PC-3 (cell line): ENCODE measurements at regions not wholly inside any gene's neighbourhood (a gene's known extent, or its start where the extent isn't known, plus 50 kb on each side); places are given as distances from the start of the nearest gene placed in this dataset.

Source experiments
- ATAC-seq: fragments of 200-7000 bp; cut with Tn5 transposase; 2 replicates; pipeline ENCODE4 v1.9.1; 2020; ENCODE audit warnings: mild to moderate bottlenecking, moderate library complexity
- BruUV-seq: library from RNA; stranded (reverse); fragments of 400-500 nt; replicated peaks from 2 replicates; lab custom pipeline; 2021; lab: Mats Ljungman, UMichigan
- CTCF ChIA-PET: fragments of 300-600 bp; sonication (Branson Sonifier 250); formaldehyde crosslinking; loops from one replicate; lab custom pipeline; 2022; ENCODE audit warnings: antibody characterized with exemption; lab: Charles Lee
- POLR2A ChIA-PET: fragments of 300-600 bp; sonication (Branson Sonifier 250); formaldehyde crosslinking; loops from one replicate; lab custom pipeline; 2022; ENCODE audit warnings: antibody characterized with exemption; ENCODE audit not compliant: unreplicated experiment; lab: Charles Lee
- DNase-seq: peaks from one replicate; pipeline ENCODE4 v3.0.0-alpha.2; 2015
- H2AFZ ChIP-seq: fragments of 300-600 bp; sonication (generic); 2 replicates; pipeline ENCODE4 v1.6.0; 2016; ENCODE audit warnings: antibody characterized with exemption, low read length
- H3F3A ChIP-seq: fragments of 300-600 bp; sonication (generic); one replicate; pipeline ENCODE4 v1.6.0; 2017; ENCODE audit warnings: antibody characterized with exemption, low read length, control low read depth, mild to moderate bottlenecking; ENCODE audit not compliant: unreplicated experiment
- H3K27ac ChIP-seq: fragments of 300-600 bp; sonication (generic); 2 replicates; pipeline ENCODE4 v1.5.1; 2016; ENCODE audit warnings: mild to moderate bottlenecking, low read length
- H3K27me3 ChIP-seq: fragments of 300-600 bp; sonication (generic); 2 replicates; pipeline ENCODE4 v1.6.1; 2016; ENCODE audit warnings: low read length, mixed read lengths
- H3K36me3 ChIP-seq: fragments of 300-600 bp; sonication (generic); 2 replicates; pipeline ENCODE4 v1.6.1; 2016; ENCODE audit warnings: low read depth, mixed run types, low read length, mixed read lengths
- H3K4me1 ChIP-seq: fragments of 300-600 bp; sonication (generic); 2 replicates; pipeline ENCODE4 v1.5.1; 2016; ENCODE audit warnings: low read length; ENCODE audit not compliant: insufficient read depth
- H3K4me2 ChIP-seq: fragments of 300-600 bp; sonication (generic); 2 replicates; pipeline ENCODE4 v1.6.0; 2016; ENCODE audit warnings: low read length
- H3K4me3 ChIP-seq: fragments of 300-600 bp; sonication (generic); 2 replicates; pipeline ENCODE4 v1.5.1; 2016; ENCODE audit warnings: mild to moderate bottlenecking, low read length, mixed read lengths
- H3K79me2 ChIP-seq: fragments of 300-600 bp; sonication (generic); 2 replicates; pipeline ENCODE4 v1.6.1; 2017; ENCODE audit warnings: low read length, mixed read lengths
- H3K9ac ChIP-seq: fragments of 300-600 bp; sonication (generic); 2 replicates; pipeline ENCODE4 v1.6.0; 2016; ENCODE audit warnings: mild to moderate bottlenecking, low read length
- H3K9me2 ChIP-seq: fragments of 300-600 bp; sonication (generic); replicated peaks from 2 replicates; pipeline ENCODE4 v1.6.1; 2016; ENCODE audit warnings: mixed run types, low read length, mixed read lengths
- H3K9me3 ChIP-seq: fragments of 300-600 bp; sonication (generic); 2 replicates; pipeline ENCODE4 v1.6.1; 2016; ENCODE audit warnings: low read length, mixed read lengths
- H4K20me1 ChIP-seq: fragments of 300-600 bp; sonication (generic); 2 replicates; pipeline ENCODE4 v1.6.1; 2016; ENCODE audit warnings: low read length, mixed read lengths
- EZH2 ChIP-seq: fragments of 300-600 bp; sonication (generic); IDR thresholded peaks from one replicate; pipeline ENCODE4 v1.6.1; 2017; ENCODE audit warnings: antibody characterized with exemption, mild to moderate bottlenecking, low read length; ENCODE audit not compliant: unreplicated experiment
- EZH2phosphoT487 ChIP-seq: fragments of 300-600 bp; sonication (generic); IDR thresholded peaks from 2 replicates; pipeline ENCODE4 v1.6.1; 2018; ENCODE audit warnings: mild to moderate bottlenecking, antibody characterized with exemption, low read length, borderline replicate concordance
- intact Hi-C: fragments of 100-400 bp; cut with micrococcal nuclease; formaldehyde crosslinking; loops from 2 replicates; pipeline ENCODE4 v1.9.0; 2023
- TF ChIP-seq, protein P1 (sequence below): fragments of 300-600 bp; sonication (generic); conservative IDR thresholded peaks from 2 replicates; pipeline ENCODE4 v1.5.1; 2017; ENCODE audit warnings: antibody characterized with exemption, low read depth, mild to moderate bottlenecking, low read length

DNA sequence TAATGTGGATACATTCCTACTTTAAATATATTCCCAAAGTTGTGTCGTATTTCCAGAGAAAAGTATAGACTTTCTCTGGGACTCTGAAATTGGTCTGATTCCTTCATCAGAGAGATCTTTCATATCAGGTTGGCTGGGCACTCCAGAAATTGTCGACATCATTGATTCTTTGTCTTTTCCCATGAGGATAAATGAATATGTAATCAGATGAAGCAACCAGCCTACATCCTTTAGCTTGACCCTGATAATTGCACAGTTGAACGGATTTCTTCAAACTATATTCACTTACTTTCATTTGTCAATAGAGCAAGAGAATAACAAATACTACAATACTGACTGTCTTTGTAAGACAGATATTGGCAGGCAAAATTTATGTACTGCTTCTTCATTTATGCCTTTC is 680.2 kb upstream of the LRRTM4 start:
- no peak for ATAC-seq
- BruUV-seq, result no TSS peak
- no peaks in the 10 kb centered on the region for H3K36me3 ChIP-seq
- TF ChIP-seq EZH2phosphoT487 (no peak), EZH2 (no peak)
- TF ChIP-seq, protein P1, sequence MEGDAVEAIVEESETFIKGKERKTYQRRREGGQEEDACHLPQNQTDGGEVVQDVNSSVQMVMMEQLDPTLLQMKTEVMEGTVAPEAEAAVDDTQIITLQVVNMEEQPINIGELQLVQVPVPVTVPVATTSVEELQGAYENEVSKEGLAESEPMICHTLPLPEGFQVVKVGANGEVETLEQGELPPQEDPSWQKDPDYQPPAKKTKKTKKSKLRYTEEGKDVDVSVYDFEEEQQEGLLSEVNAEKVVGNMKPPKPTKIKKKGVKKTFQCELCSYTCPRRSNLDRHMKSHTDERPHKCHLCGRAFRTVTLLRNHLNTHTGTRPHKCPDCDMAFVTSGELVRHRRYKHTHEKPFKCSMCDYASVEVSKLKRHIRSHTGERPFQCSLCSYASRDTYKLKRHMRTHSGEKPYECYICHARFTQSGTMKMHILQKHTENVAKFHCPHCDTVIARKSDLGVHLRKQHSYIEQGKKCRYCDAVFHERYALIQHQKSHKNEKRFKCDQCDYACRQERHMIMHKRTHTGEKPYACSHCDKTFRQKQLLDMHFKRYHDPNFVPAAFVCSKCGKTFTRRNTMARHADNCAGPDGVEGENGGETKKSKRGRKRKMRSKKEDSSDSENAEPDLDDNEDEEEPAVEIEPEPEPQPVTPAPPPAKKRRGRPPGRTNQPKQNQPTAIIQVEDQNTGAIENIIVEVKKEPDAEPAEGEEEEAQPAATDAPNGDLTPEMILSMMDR, result no peak
- no peaks in the 10 kb centered on the region for H3K79me2 ChIP-seq
- no peak overlapping the region for H3K4me2 ChIP-seq
- intact Hi-C loops, result no loop called here
- ChIA-PET POLR2A (no interaction called here), CTCF (no interaction called here)
- H3K9me3 ChIP-seq, result 0 out of 2 replicates have a peak, but pooled peaks cover 9% of the 10 kb centered on the region
- H4K20me1 ChIP-seq, result no peaks in the 10 kb centered on the region
- no peaks in the 10 kb centered on the region for H3K9me2 ChIP-seq
- no peak overlapping the region for H3K4me3 ChIP-seq
- H3K27ac ChIP-seq, result no peak overlapping the region
- DNase-seq, result no peak
- no peak overlapping the region for H2AFZ ChIP-seq
- H3F3A ChIP-seq, result no peaks in the 10 kb centered on the region
- H3K4me1 ChIP-seq, result no peaks in the 10 kb centered on the region
- H3K27me3 ChIP-seq, result no peaks in the 10 kb centered on the region
- H3K9ac ChIP-seq, result no peak overlapping the region

DNA sequence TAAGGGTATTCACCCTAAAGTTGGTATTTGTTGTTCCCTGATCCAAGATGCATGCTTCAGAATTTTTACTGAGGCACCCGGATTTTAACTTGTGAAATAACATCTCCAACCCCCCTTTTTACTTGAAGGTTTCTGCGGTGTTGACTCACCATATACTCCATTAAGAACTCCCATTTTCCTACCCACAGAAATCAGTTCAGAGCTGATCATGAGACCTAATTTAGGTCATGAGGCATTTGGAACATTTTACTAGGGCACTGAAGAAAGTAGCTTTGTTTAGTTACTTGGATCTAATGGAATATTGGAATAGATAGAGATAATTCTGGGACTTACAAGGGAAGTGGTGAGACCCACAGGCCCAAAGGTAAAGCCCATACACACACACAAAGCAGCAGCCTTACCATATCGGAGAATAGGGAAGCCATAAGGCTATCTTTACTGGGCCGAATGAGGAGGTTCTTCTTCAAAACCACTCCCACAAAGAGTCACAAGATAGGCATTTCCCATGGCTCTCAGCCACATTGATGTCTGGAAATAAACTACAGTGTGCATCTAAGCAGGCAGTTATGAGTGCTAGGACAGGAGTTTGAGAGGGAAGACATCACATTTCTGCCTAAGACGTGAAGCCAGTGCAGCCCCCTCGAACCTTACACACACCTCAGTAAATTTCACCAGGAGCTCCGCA is 681.0 kb upstream of the LRRTM4 start:
- ATAC-seq, result no peak
- Histone ChIP-seq H3K9me3 (0 out of 2 replicates have a peak, but pooled peaks cover 9% of the 10 kb centered on the region), H3K4me1 (no peaks in the 10 kb centered on the region), H3K27ac (no peak overlapping the region), H3K36me3 (no peaks in the 10 kb centered on the region), H3K9ac (no peak overlapping the region), H3F3A (no peaks in the 10 kb centered on the region), H3K4me3 (no peak overlapping the region), H2AFZ (no peak overlapping the region), H3K79me2 (no peaks in the 10 kb centered on the region), H4K20me1 (no peaks in the 10 kb centered on the region), H3K4me2 (no peak overlapping the region), H3K27me3 (no peaks in the 10 kb centered on the region), H3K9me2 (no peaks in the 10 kb centered on the region)
- intact Hi-C loops, result no loop called here
- ChIA-PET CTCF (no interaction called here), POLR2A (no interaction called here)
- TF ChIP-seq, protein P1, result no peak
- TF ChIP-seq EZH2 (no peak), EZH2phosphoT487 (no peak)
- DNase-seq, result peak; percentile 32
- BruUV-seq, result no TSS peak

DNA sequence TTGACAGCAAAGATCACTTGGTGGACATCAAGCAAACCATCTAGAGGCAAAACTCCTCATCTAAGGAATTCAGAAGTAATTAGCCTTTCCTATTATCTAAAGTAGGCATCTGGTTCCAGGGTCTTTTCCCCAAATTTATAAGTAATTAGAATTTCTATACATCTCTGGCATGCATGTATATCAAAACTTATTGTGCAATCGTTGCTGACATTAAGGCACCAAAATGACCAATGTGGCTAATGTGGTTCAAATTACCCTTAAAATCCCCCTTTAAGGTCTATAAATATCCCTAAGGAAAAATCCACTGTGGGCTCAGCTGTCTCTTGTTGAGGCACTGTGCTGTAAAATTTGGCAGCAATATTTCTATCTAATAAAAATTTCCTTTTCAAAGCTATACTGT is 695.9 kb upstream of the LRRTM4 start:
- no TSS peak for BruUV-seq
- no peaks in the 10 kb centered on the region for H3K9me2 ChIP-seq
- TF ChIP-seq EZH2 (no peak), EZH2phosphoT487 (no peak)
- TF ChIP-seq, protein P1, result no peak
- ChIA-PET POLR2A (no interaction called here), CTCF (no interaction called here)
- no peaks in the 10 kb centered on the region for H3K27me3 ChIP-seq
- H3K36me3 ChIP-seq, result no peaks in the 10 kb centered on the region
- intact Hi-C loops, result no loop called here
- DNase-seq (no peak), ATAC-seq (no peak)
- no peaks in the 10 kb centered on the region for H3K79me2 ChIP-seq
- H4K20me1 ChIP-seq, result no peaks in the 10 kb centered on the region
- H3F3A ChIP-seq, result no peaks in the 10 kb centered on the region
- H3K4me2 ChIP-seq, result no peak overlapping the region
- no peak overlapping the region for H2AFZ ChIP-seq
- H3K9ac ChIP-seq, result no peak overlapping the region
- no peak overlapping the region for H3K27ac ChIP-seq
- H3K4me1 ChIP-seq, result no peaks in the 10 kb centered on the region
- H3K4me3 ChIP-seq, result no peak overlapping the region
- peaks cover 15% of the 10 kb centered on the region for H3K9me3 ChIP-seq
